Liver (tissue), 8 donors: ENCODE measurements at regions not wholly inside any gene's neighbourhood (a gene's known extent, or its start where the extent isn't known, plus 50 kb on each side); places are given as distances from the start of the nearest gene placed in this dataset.
A peak's percentile ranks its signal among the peaks of the same experiment; 100 is the strongest.

Experiments
- DNase-seq: peaks from one replicate; pipeline ENCODE4 v3.0.0-alpha.2; 2017; ENCODE audit warnings: low spot score
- H3K27ac ChIP-seq, 2 donors: one replicate each; pipeline ENCODE4 v1.7.0; 2013; ENCODE audit warnings: inconsistent platforms in 2 of 2, low read length in 2 of 2, control low read depth in 1 of 2, low read depth in 1 of 2, mild to moderate bottlenecking in 1 of 2
- H3K27me3 ChIP-seq, 4 donors: one replicate each; pipeline versions ENCODE4 v1.6.1 to v1.7.0; 2013; ENCODE audit warnings: low read length in 3 of 4, inconsistent platforms in 1 of 4, mild to moderate bottlenecking in 1 of 4, moderate library complexity in 1 of 4; ENCODE audit not compliant: control insufficient read depth in 4 of 4, insufficient read depth in 4 of 4
- H3K36me3 ChIP-seq, 4 donors: one replicate each; pipeline versions ENCODE4 v1.6.1 to v1.7.0; 2013; ENCODE audit warnings: low read length in 3 of 4, mild to moderate bottlenecking in 3 of 4, low read depth in 1 of 4, moderate library complexity in 1 of 4; ENCODE audit not compliant: control insufficient read depth in 4 of 4, insufficient read depth in 3 of 4
- H3K4me1 ChIP-seq, 4 donors: one replicate each; pipeline versions ENCODE4 v1.6.1 to v1.7.0; 2013; ENCODE audit warnings: low read length in 3 of 4, mild to moderate bottlenecking in 3 of 4, moderate library complexity in 1 of 4; ENCODE audit not compliant: control insufficient read depth in 4 of 4, insufficient read depth in 4 of 4
- H3K4me3 ChIP-seq, 3 donors: one replicate each; pipeline versions ENCODE4 v1.6.1 to v1.7.0; 2013; ENCODE audit warnings: low read length in 3 of 3, control low read depth in 1 of 3, low read depth in 1 of 3, mild to moderate bottlenecking in 1 of 3
- H3K9ac ChIP-seq, 2 donors: one replicate each; pipeline ENCODE4 v1.7.0; 2013; ENCODE audit warnings: low read length in 2 of 2, mild to moderate bottlenecking in 2 of 2, moderate library complexity in 2 of 2, control low read depth in 1 of 2, low read depth in 1 of 2
- H3K9me3 ChIP-seq, 4 donors: one replicate each; pipeline versions ENCODE4 v1.6.1 to v1.7.0; 2013; ENCODE audit warnings: low read length in 3 of 4; ENCODE audit not compliant: control insufficient read depth in 4 of 4
- ATF3 ChIP-seq: IDR thresholded peaks from 2 replicates; pipeline ENCODE4 v1.6.1; 2016; ENCODE audit warnings: antibody characterized with exemption
- CTCF ChIP-seq: fragments of 150-350 bp; IDR thresholded peaks from 2 replicates; pipeline ENCODE4 v1.5.1; 2017; ENCODE audit warnings: improper control_type of control experiment, low read depth, low read length; ENCODE audit not compliant: missing input control
- EGR1 ChIP-seq, 2 donors: IDR thresholded peaks; 2 replicates each; pipeline ENCODE4 v1.6.1; 2016 to 2018; ENCODE audit warnings: antibody characterized with exemption in 2 of 2, low read depth in 2 of 2
- FOXA1 ChIP-seq: IDR thresholded peaks from 2 replicates; pipeline ENCODE4 v1.6.1; 2016; ENCODE audit warnings: antibody characterized with exemption
- FOXA2 ChIP-seq: IDR thresholded peaks from 2 replicates; pipeline ENCODE4 v1.6.1; 2016; ENCODE audit warnings: antibody characterized with exemption
- GABPA ChIP-seq, 2 donors: IDR thresholded peaks in 1 of 2; conservative IDR thresholded peaks in 1 of 2; 2 replicates each; pipeline ENCODE4 v1.6.1; 2016; ENCODE audit warnings: antibody characterized with exemption in 2 of 2, mild to moderate bottlenecking in 1 of 2, moderate library complexity in 1 of 2
- HNF4A ChIP-seq, 2 donors: conservative IDR thresholded peaks; 2 replicates each; pipeline ENCODE4 v1.6.1; 2016; ENCODE audit warnings: antibody characterized with exemption in 2 of 2, mild to moderate bottlenecking in 2 of 2
- HNF4G ChIP-seq: IDR thresholded peaks from 2 replicates; pipeline ENCODE4 v1.6.1; 2016; ENCODE audit warnings: antibody characterized with exemption
- JUND ChIP-seq, 2 donors: IDR thresholded peaks; 2 replicates each; pipeline ENCODE4 v1.6.1; 2016; ENCODE audit warnings: antibody characterized with exemption in 2 of 2
- MAX ChIP-seq: IDR thresholded peaks from 2 replicates; pipeline ENCODE4 v1.6.1; 2016; ENCODE audit warnings: antibody characterized with exemption
- NR2F2 ChIP-seq: IDR thresholded peaks from 2 replicates; pipeline ENCODE4 v1.6.1; 2016; ENCODE audit warnings: antibody characterized with exemption
- RAD21 ChIP-seq, 2 donors: IDR thresholded peaks; 2 replicates each; pipeline ENCODE4 v1.6.1; 2016; ENCODE audit warnings: antibody characterized with exemption in 2 of 2, mild to moderate bottlenecking in 2 of 2
- REST ChIP-seq: IDR thresholded peaks from 2 replicates; pipeline ENCODE4 v1.6.1; 2016; ENCODE audit warnings: antibody characterized with exemption, mild to moderate bottlenecking
- RXRA ChIP-seq, 2 donors: IDR thresholded peaks; 2 replicates each; pipeline ENCODE4 v1.6.1; 2017 to 2018; ENCODE audit warnings: antibody characterized with exemption in 2 of 2, mild to moderate bottlenecking in 1 of 2
- SP1 ChIP-seq: IDR thresholded peaks from 2 replicates; pipeline ENCODE4 v1.6.1; 2018; ENCODE audit warnings: antibody characterized with exemption, mild to moderate bottlenecking
- TAF1 ChIP-seq: conservative IDR thresholded peaks from 2 replicates; pipeline ENCODE4 v1.6.1; 2016; ENCODE audit warnings: antibody characterized with exemption, mild to moderate bottlenecking
- YY1 ChIP-seq: IDR thresholded peaks from 2 replicates; pipeline ENCODE4 v1.6.1; 2016; ENCODE audit warnings: antibody characterized with exemption, mild to moderate bottlenecking
- ZBTB33 ChIP-seq: IDR thresholded peaks from 2 replicates; pipeline ENCODE4 v1.6.1; 2016; ENCODE audit warnings: antibody characterized with exemption
- WGBS: extraction: QIAGEN DNeasy Blood & Tissue Kit; methylation state at CpG from one replicate; pipeline ENCODE4 v1.1.7; 2013; 5-methylcytosine and 5-hydroxymethylcytosine counted together
- donor health status: healthy.
- donor health status: healthy.
- donor health status: healthy.
- donor health status: healthy.
- donor health status: healthy.

- TF ChIP-seq MAX (no peak), YY1 (peak; percentile 14), FOXA1 (no peak)
- Histone ChIP-seq H3K27me3 (no peaks in the 10 kb centered on the region), H3K36me3 (no peaks in the 10 kb centered on the region), H3K4me3 (no peak overlapping the region), H3K4me1 (peaks cover 2 to 27% (median 19%) of the 10 kb centered on the region in 4 donors), H3K9ac (no peak overlapping the region), H3K27ac (peak overlapping the region; percentile 23 to 40), H3K9me3 (no peaks in the 10 kb centered on the region)
- 50% methylated on average over 12 of the region's 12 CpGs for WGBS
- DNase-seq: no peak
Measured at GRCh38 chr18:22470248-22471235, 52.8 kb upstream of the CTAGE1 start.

- Histone ChIP-seq H3K27me3 (no peaks in the 10 kb centered on the region), H3K9ac (no peak overlapping the region), H3K9me3 (no peaks in the 10 kb centered on the region), H3K4me1 (peaks cover 1 to 19% (median 14%) of the 10 kb centered on the region in 4 donors), H3K36me3 (no peaks in the 10 kb centered on the region), H3K27ac (peak overlapping the region in 1 of 2 donors; percentile 40), H3K4me3 (no peak overlapping the region)
- 75% methylated on average over 8 of the region's 8 CpGs for WGBS
- TF ChIP-seq NR2F2 (peak; percentile 69), MAX (no peak)
- no peak for DNase-seq
Measured at GRCh38 chr18:22471546-22472131, 53.9 kb upstream of the CTAGE1 start.

GRCh38 chr18:22473366-22473765 is 55.7 kb upstream of the CTAGE1 start:
- no peaks in the 10 kb centered on the region for H3K36me3 ChIP-seq
- H3K4me1 ChIP-seq: peaks cover 0 to 15% (median 11%) of the 10 kb centered on the region in 4 donors
- no peaks in the 10 kb centered on the region for H3K9me3 ChIP-seq
- TF ChIP-seq MAX (no peak), HNF4A (conservative IDR thresholded peaks at IDR 0.05) (no peak), JUND (IDR thresholded peaks at IDR 0.05) (no peak), REST (no peak), HNF4G (no peak), GABPA (IDR thresholded peaks at IDR 0.05 in 1 of 2, conservative IDR thresholded peaks at IDR 0.05 in 1 of 2) (no peak), CTCF (no peak), TAF1 (no peak), ZBTB33 (no peak), RAD21 (IDR thresholded peaks at IDR 0.05) (no peak), FOXA2 (no peak), RXRA (IDR thresholded peaks at IDR 0.05) (no peak), FOXA1 (no peak), EGR1 (IDR thresholded peaks at IDR 0.05; ENCODE audit: low read depth in 2 of 2) (no peak), SP1 (no peak), NR2F2 (no peak), YY1 (no peak), ATF3 (no peak)
- DNase-seq: no peak
- H3K27ac ChIP-seq: no peak overlapping the region
- no peak overlapping the region for H3K4me3 ChIP-seq
- H3K27me3 ChIP-seq: no peaks in the 10 kb centered on the region
- no peak overlapping the region for H3K9ac ChIP-seq
- 81% methylated on average over 3 of the region's 3 CpGs for WGBS
